ENCODE measurements at regions not wholly inside any gene's neighbourhood (a gene's known extent, or its start where the extent isn't known, plus 50 kb on each side); places are given as distances from the start of the nearest gene placed in this dataset.

DNA sequence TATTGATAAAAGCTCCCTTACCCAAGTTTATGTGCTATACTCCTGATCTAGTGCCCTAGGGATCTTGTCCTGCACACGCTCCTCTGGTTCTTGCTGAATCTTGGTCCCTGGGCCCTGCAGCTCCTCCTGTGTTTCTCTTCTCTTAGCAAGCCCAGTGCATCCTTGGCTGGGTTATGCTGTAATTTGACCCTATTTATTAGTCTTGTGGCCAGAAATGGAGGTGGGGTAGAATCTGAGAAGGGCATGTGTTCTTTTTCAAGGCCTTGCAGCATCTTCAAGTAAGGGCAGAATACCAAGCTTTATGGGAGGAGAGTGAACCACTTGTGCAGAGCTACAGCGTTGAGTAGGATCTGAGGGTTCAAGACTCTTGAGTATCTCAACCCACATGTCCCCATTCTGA lies 366.8 kb downstream of the FAM170A start:
- no peak overlapping the region for H3K4me3 ChIP-seq
- no peaks in the 10 kb centered on the region for H3K27me3 ChIP-seq
- H3K9me3 ChIP-seq, result no peaks in the 10 kb centered on the region
- H3K4me1 ChIP-seq, result no peaks in the 10 kb centered on the region
- DNase-seq, result no peak
- TF ChIP-seq POLR2AphosphoS5 (IDR thresholded peaks at IDR 0.05) (no peak), EP300 (IDR thresholded peaks at IDR 0.05) (no peak), POLR2A (IDR thresholded peaks at IDR 0.05) (no peak)
- TF ChIP-seq, protein P1, sequence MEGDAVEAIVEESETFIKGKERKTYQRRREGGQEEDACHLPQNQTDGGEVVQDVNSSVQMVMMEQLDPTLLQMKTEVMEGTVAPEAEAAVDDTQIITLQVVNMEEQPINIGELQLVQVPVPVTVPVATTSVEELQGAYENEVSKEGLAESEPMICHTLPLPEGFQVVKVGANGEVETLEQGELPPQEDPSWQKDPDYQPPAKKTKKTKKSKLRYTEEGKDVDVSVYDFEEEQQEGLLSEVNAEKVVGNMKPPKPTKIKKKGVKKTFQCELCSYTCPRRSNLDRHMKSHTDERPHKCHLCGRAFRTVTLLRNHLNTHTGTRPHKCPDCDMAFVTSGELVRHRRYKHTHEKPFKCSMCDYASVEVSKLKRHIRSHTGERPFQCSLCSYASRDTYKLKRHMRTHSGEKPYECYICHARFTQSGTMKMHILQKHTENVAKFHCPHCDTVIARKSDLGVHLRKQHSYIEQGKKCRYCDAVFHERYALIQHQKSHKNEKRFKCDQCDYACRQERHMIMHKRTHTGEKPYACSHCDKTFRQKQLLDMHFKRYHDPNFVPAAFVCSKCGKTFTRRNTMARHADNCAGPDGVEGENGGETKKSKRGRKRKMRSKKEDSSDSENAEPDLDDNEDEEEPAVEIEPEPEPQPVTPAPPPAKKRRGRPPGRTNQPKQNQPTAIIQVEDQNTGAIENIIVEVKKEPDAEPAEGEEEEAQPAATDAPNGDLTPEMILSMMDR (IDR thresholded peaks at IDR 0.05), result no peak
- WGBS, 2 donors, result 87 to 93% methylated on average over 2 of the region's 2 CpGs
- no peaks in the 10 kb centered on the region for H3K36me3 ChIP-seq
- no peak overlapping the region for H3K27ac ChIP-seq
- intact Hi-C loops (cut with DNase I), result no loop called here

DNA sequence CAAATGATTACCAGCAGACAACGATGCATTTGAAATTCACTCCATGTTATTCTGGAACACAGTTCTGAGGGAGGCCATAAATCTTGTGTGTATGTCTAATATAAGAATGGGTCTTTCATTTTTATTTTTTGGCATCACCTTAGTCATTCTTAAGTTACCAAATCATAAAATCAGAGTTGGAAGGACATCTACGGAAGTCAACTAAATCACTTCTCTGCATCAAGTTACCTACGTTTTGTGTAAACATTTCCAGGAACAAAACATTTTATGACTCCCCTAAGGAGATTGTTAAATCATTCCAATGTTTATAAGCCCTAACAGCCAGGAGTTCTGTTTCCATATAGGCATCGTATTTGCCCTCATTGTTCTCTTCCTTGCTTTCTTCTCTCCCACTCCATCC lies 378.2 kb downstream of the FAM170A start:
- no peaks in the 10 kb centered on the region for H3K27me3 ChIP-seq
- no peak overlapping the region for H3K27ac ChIP-seq
- no peak overlapping the region for H3K4me3 ChIP-seq
- H3K36me3 ChIP-seq, result no peaks in the 10 kb centered on the region
- DNase-seq, result no peak
- no peaks in the 10 kb centered on the region for H3K9me3 ChIP-seq
- TF ChIP-seq POLR2A (IDR thresholded peaks at IDR 0.05) (no peak), EP300 (IDR thresholded peaks at IDR 0.05) (no peak), POLR2AphosphoS5 (IDR thresholded peaks at IDR 0.05) (no peak)
- TF ChIP-seq, protein P1 (IDR thresholded peaks at IDR 0.05), result no peak
- H3K4me1 ChIP-seq, result peaks cover 0 to 11% (median 9%) of the 10 kb centered on the region in 4 donors
- 14 to 47% methylated on average over 4 of the region's 4 CpGs for WGBS, 2 donors
- intact Hi-C loops (cut with DNase I), result no loop called here

DNA sequence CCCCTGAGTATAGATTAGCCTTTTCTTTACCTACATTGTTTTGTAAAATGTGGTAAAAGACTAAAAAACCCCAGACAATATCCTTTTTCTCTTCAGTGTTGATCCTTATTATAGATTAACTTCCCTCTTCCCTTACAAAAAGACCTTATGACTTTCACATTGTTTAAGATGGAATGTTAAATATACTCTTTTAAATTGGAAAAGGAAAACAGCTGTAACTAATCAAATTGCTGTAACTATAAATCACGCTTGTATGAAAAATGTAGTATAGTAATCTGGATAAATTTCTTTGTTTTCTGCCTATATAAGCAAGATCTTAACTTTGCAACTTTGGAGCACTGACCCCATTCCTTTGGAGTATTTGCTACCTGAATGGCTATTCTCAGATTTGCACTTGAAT lies 383.1 kb downstream of the FAM170A start:
- no peak overlapping the region for H3K4me3 ChIP-seq
- intact Hi-C loops (cut with DNase I), result no loop called here
- H3K27ac ChIP-seq, result no peak overlapping the region
- H3K36me3 ChIP-seq, result no peaks in the 10 kb centered on the region
- DNase-seq, result no peak
- no peaks in the 10 kb centered on the region for H3K27me3 ChIP-seq
- TF ChIP-seq POLR2AphosphoS5 (IDR thresholded peaks at IDR 0.05) (no peak), EP300 (IDR thresholded peaks at IDR 0.05) (no peak), POLR2A (IDR thresholded peaks at IDR 0.05) (no peak)
- TF ChIP-seq, protein P1 (IDR thresholded peaks at IDR 0.05), result no peak
- no peaks in the 10 kb centered on the region for H3K9me3 ChIP-seq
- WGBS, 2 donors, result 82 to 83% methylated on average over 1 of the region's 1 CpG
- peaks cover 0 to 9% (median 8%) of the 10 kb centered on the region in 4 donors for H3K4me1 ChIP-seq

DNA sequence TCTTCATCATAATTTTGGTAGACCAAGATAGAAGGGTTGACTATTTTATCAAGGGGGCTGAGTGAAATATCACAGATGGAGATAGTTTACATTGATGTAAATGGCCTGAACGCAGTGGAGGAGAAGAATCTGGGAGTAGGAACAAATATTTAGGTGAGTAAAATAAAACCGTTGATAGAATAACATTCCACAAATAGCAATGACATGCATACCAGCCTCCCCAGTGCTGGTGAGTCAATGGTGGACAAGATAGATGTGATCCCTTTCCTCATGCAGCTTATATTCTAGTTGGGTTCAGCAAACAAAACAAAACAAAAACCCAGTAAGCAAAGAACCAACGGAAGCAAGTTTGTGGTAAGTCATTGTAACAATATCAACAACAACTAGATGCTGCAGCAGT lies 385.2 kb downstream of the FAM170A start:
- Histone ChIP-seq H3K4me1 (no peaks in the 10 kb centered on the region), H3K27me3 (no peaks in the 10 kb centered on the region), H3K4me3 (no peak overlapping the region), H3K9me3 (no peaks in the 10 kb centered on the region), H3K27ac (no peak overlapping the region), H3K36me3 (no peaks in the 10 kb centered on the region)
- intact Hi-C loops (cut with DNase I), result no loop called here
- WGBS, 2 donors, result 47 to 82% methylated on average over 3 of the region's 3 CpGs
- no peak for TF ChIP-seq EP300 (IDR thresholded peaks at IDR 0.05)
- no peak for TF ChIP-seq POLR2AphosphoS5 (IDR thresholded peaks at IDR 0.05)
- TF ChIP-seq, protein P1 (IDR thresholded peaks at IDR 0.05), result no peak
- no peak for TF ChIP-seq POLR2A (IDR thresholded peaks at IDR 0.05)
- DNase-seq, result no peak

DNA sequence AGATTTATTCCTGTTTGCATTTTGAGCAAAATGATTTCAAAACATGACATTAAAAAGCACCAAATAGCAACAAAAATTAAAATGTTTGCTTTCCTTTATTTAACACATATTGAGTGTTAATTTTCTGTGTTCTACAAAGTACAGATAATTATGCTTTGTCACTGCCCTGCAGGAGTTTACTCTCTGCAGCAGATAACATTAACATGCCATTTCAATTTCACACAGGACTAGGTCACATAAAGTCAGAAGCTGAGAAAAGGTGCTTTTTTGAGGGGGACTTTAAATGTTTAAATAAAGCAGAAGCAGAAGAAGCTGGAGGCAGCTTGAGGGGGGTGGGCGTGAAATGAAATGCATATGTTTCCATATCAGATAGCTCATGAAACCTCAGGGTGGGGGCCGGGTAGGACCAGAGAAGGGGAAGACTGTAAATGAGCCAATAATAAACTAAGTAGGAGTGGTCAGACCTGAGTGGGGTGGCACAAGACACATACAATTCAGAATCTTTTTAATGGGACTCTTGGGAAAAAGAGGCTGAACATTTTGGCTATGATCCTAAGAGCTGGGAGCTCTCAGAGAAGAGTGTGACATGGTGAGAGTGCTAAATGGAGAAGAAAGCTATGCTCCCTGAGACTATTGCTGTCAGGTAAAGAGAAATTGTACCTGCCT lies 387.5 kb downstream of the FAM170A start:
- no peaks in the 10 kb centered on the region for H3K9me3 ChIP-seq
- WGBS, 2 donors, result 78 to 79% methylated on average over 2 of the region's 2 CpGs
- H3K27me3 ChIP-seq, result no peaks in the 10 kb centered on the region
- TF ChIP-seq POLR2A (IDR thresholded peaks at IDR 0.05), result no peak
- intact Hi-C loops (cut with DNase I), result no loop called here
- no peaks in the 10 kb centered on the region for H3K4me1 ChIP-seq
- no peak overlapping the region for H3K27ac ChIP-seq
- H3K4me3 ChIP-seq, result no peak overlapping the region
- no peak for DNase-seq
- no peaks in the 10 kb centered on the region for H3K36me3 ChIP-seq

Measured in sigmoid colon (tissue), 6 donors.